ENCODE measurements at regions not wholly inside any gene's neighbourhood (a gene's known extent, or its start where the extent isn't known, plus 50 kb on each side); places are given as distances from the start of the nearest gene placed in this dataset.
"Not testable (repeated sequence)": the region's sequence is repeated elsewhere in the genome, so short reads cannot be mapped to it uniquely, and the experiment has no call there.

GRCh38 chr10:63675171-63675570 is 154.0 kb downstream of the REEP3 start:
- DNase-seq (ENCODE audit: low read depth) = no peak

DNA sequence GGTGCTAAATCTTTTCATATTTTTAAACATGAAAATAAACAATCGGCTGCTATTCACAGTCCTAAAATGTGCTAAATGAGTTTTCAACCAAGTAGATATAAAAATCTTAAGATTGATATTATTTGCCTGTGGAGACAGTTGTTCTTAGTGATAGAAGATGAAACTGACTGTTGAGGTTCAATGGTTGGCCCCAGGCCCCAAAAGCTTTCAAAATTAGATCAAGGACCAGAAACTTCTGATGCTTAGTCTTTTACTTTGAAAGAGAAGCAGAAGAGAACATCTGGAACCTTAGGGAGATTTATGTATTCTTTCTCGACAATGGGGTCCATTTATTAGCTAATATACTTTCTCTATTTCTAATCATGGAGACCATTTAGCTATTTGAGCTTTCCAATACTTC is 155.8 kb downstream of the REEP3 start:
- no peak for DNase-seq (ENCODE audit: low read depth)

DNA sequence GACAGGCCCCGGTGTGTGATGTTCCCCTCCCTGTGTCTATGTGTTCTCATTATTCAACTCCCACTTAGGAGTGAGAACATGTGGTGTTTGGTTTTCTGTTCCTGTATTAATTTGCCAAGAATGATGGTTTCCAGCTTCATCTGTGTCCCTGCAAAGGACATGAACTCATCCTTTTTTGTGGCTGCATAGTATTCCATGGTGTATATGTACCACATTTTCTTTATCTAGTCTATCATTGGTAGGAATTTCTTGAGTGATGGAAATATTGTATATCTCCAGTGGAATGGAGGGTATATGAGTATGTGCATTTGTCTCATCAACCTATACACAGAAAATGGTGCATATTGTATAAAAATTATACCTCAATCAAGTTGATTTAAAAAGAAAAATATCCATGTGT is 159.3 kb downstream of the REEP3 start:
- DNase-seq (ENCODE audit: low read depth) = not testable (repeated sequence)

DNA sequence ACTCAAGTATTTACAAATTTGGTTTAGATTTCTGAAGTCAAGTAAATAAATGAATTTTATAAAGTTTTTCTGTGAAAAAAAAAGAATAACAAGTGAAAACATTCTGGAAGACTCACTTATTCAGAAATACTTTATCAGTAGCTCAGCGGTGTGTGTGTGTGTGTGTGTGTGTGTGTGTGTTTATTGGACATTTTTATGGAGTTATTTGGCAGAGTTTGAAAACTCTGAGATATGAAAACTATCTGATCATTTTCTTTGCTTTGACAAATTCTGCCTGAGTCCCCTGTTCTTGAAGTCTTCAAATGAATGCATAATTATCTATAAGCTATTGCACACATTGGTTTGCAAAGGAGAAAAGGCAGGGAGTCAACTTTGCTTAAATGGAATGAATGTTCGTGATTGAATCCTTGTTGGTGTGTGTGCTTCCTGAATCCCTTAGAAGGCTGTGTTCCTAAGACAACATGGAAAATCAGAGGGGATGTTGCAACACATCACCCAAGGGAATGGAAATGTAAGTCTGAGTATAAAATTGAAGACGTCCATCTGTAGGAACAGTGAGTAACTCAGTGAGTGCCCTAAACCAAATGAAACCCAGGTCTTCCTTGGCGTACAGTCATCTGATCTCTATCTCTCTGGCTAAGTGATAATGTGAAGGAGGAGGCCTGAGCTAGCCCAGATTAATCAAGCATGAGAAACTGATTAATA is 160.9 kb downstream of the REEP3 start:
- peak; percentile 94 for DNase-seq (ENCODE audit: low read depth)

DNA sequence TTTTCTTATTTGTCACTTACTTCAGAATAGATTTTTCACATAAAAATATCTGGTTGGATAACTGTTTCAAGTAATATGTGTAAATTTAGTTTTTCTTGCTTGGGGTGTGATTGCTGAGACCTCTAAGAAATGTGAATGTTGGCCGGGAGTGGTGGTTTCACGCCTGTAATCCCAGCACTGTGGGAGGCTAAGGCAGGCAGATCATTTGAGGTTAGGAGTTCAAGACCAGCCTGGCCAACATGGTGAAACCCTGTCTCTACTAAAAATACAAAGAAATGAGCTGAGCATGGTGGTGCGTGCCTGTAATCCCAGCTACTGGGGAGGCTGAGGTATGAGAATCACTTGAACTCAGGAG is 161.5 kb downstream of the REEP3 start:
- DNase-seq (ENCODE audit: low read depth) = not testable (repeated sequence)

DNA sequence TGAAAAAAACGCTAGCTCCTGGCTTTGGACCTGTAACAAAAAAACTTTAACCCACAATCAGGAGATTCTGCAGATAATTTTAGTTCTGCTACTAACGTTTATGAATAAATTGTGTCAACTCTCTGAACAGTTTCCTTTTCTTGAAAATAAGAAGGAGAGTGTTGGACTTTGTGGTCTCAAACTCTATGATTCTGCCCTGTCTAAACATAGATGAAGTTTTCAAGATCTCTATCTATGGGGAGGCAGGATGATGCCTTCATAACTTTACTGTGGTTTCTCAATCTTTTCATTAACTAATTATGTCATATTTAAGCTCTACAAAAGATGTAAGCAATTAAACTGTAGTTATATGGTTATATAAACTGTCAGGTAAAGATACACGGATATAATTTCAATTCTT is 162.0 kb downstream of the REEP3 start:
- DNase-seq (ENCODE audit: low read depth) = no peak

- no peak for DNase-seq (ENCODE audit: low read depth)
These were observed 162.5 kb downstream of the REEP3 start for GRCh38 chr10:63683686-63684085.

- DNase-seq (ENCODE audit: low read depth) = no peak
These were observed 163.2 kb downstream of the REEP3 start for GRCh38 chr10:63684257-63684936.

DNA sequence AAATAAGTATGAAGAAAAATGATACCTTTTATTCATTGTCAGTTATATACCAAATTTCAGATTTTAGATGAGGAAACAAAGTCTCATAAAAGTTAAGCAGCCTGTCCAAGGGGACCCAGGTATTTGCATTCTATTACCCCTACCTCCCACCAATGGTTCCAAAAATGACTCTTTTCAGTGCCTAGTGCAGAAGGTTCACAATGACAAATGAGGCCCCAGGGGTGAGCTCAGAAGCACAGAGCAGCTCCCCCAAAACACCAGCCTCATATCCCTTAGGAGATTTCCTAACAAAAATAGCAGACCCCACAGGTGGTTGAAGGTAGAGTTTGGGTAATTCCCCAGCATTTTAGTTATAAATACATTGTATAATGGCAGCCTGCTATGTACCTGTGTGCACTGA is 168.6 kb downstream of the REEP3 start:
- no peak for DNase-seq (ENCODE audit: low read depth)

- no peak for DNase-seq (ENCODE audit: low read depth)
These were observed 171.2 kb downstream of the REEP3 start for GRCh38 chr10:63692220-63692896.

- DNase-seq (ENCODE audit: low read depth) = not testable (repeated sequence)
These were observed 171.8 kb downstream of the REEP3 start for GRCh38 chr10:63693021-63693420.

- DNase-seq (ENCODE audit: low read depth) = no peak
These were observed 175.0 kb downstream of the REEP3 start for GRCh38 chr10:63696205-63696604.

- no peak for DNase-seq (ENCODE audit: low read depth)
These were observed 177.0 kb downstream of the REEP3 start for GRCh38 chr10:63697956-63698786.

- DNase-seq (ENCODE audit: low read depth) = no peak
These were observed 177.6 kb downstream of the REEP3 start for GRCh38 chr10:63698787-63699150.

GRCh38 chr10:63699785-63700613 is 178.8 kb downstream of the REEP3 start:
- DNase-seq (ENCODE audit: low read depth) = peak; percentile 89

DNA sequence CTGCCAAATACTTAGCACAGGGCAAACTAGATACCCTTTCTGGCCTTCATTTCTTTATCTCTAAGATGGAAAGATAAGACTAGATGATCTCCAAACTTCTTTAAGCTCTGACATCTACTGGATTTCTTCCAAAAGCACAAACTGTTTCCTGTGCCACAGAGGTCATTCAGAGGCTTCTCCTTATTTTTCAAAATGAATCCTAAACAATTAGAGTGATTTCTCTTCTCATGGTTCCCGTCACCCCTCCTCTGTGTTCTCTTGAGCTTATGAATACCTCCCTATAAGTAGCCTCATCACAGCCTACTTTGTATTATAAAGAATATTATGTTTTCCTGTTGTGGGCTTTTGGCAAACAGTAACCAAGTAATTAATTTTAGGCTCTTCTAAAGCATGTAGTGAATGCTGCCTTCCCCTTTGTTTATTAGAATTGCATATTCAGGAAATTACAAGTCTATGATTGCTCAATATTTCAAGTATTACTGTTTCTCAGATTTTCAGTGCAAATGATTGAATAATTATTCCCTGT is 179.5 kb downstream of the REEP3 start:
- no peak for DNase-seq (ENCODE audit: low read depth)

DNA sequence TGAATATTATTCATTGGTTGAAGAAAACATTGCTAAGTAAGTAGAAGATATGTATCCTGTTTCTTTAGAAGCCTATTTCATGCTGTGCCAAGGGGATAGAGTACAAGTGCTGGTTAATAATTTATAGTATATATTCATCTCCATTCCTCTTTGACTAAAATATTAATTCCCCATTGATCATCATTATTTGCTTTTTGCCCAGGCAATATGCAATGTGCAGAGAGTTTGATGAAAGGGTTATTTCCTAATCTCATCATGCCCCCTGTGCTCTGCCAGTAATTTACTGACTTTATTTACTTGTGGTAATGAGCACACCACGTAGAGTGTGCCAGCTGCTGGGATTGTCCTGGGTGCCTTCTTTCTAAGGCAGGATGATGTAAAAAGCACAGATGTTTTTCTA is 180.9 kb downstream of the REEP3 start:
- DNase-seq (ENCODE audit: low read depth) = no peak

DNA sequence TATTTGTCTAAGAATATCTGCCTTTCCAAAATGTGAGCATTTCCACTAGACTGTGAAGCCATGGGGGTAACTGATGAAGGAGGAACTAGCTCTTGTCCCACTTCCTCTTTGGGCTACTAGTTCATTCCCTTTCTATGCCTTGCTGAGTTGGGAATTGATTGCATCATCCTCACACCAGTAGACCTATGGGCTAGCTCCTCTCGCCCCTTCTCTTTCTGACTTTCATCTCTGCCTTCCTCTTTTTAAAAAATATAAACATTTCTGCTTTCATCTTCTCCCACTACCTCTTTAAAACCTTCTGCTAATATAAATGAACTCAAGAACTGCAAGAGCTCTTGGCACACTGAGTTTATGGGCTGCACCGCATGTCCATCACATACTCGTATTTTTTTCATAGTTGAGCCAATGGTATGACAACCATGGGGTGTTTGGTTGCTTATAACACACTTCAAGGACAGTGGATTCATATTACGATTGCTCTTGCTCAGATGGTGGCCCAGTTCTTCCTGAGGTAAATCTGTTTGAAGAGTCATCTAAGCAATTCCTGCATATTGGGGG is 182.0 kb downstream of the REEP3 start:
- DNase-seq (ENCODE audit: low read depth) = no peak

DNA sequence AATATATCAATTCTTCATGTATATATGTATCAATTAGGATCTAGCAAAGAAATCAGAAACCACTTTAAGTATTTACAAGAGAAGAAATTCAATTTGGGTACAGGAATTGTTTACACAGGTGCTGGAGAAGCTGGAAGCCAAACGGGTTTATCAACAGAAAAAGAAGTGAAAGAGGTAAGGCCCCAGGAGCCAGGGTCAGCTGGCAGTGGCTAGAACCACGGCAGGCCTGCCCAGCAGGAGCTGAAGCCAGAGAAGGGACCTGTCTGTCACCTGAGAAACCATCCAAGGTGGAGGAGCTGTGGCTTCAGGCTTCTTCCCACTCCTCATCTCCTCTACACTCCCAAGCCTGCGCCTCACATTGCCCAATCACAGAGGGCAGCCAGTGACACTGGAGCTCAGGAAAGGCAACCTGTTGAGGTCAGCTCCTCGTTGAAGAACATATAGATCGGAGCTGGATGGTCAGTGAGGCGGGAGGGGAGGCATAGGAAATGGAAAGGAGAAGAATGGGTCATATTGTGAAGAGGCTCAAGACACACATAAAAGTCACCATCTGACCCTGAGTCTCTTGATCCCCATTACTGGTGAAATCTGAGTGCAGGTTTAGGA is 182.6 kb downstream of the REEP3 start:
- no peak for DNase-seq (ENCODE audit: low read depth)

DNA sequence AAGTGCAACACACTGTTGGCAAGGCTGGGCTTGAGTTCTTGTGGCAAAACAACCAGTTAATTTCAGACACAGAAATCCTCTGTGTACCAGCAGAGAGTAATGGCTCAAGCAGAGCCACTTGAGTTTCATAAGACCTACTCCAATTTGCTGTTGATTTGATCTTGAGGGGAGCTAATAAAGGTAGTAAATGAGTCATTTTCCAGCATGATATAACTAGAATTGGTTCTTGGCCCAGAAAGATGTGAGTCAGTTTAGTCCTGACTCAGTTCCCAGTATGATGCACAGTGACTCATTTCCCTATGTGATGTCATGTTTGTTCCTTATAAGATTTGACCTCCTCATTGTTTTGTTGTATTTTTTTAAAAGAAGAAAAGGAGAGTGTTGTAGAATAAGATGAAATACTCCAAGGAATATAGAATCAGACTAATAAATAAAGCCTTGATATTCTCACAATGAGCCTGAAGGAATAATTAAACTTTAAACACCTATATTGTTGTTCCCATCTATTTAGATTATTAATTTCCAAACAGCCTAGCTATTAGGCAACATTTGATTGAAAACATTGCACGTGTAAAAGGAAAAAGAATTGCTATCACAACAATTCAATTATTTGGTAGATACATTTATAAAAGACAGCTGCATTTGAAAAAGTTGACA is 186.2 kb downstream of the REEP3 start:
- DNase-seq (ENCODE audit: low read depth) = peak; percentile 96

Measured in fibroblast of the conjunctiva (primary cell).